ENCODE measurements at regions not wholly inside any gene's neighbourhood (a gene's known extent, or its start where the extent isn't known, plus 50 kb on each side); places are given as distances from the start of the nearest gene placed in this dataset.

GRCh38 chr2:81396417-81397019 lies 1092.0 kb upstream of the LRRTM1 start:
- DNase-seq, result no peak

GRCh38 chr2:81395746-81396145 lies 1091.2 kb upstream of the LRRTM1 start:
- no peak overlapping the region for H3K27ac ChIP-seq (ENCODE audit: low read length)

More at GRCh38 chr2:81396417-81397019, 1092.0 kb upstream of the LRRTM1 start:
- Histone ChIP-seq H3K36me3 (replicated peaks; ENCODE audit: insufficient read depth, low read length) (no peaks in the 10 kb centered on the region), H3K9me3 (replicated peaks; ENCODE audit: insufficient read depth, low read length) (no peaks in the 10 kb centered on the region), H3K4me1 (ENCODE audit: low read length) (no peaks in the 10 kb centered on the region), H3K9ac (ENCODE audit: low read length) (no peak overlapping the region), H3K4me2 (ENCODE audit: low read depth, low read length) (no peak overlapping the region), H4K20me1 (ENCODE audit: insufficient read depth, low read length) (no peaks in the 10 kb centered on the region), H3K27me3 (replicated peaks; ENCODE audit: insufficient read depth, low read length) (no peaks in the 10 kb centered on the region), H3K9me2 (replicated peaks; ENCODE audit: insufficient read depth, low read length) (no peaks in the 10 kb centered on the region), H2AFZ (ENCODE audit: low read length) (no peak overlapping the region), H3K4me3 (ENCODE audit: low read length) (no peak overlapping the region), H3F3A (ENCODE audit: insufficient read depth, low read length) (no peaks in the 10 kb centered on the region), H3K27ac (ENCODE audit: low read length) (no peak overlapping the region), H3K79me2 (ENCODE audit: low read length) (no peaks in the 10 kb centered on the region)
- no peak for TF ChIP-seq EZH2 (optimal IDR thresholded peaks at IDR 0.05; ENCODE audit: low read depth, low read length)
- TF ChIP-seq CTCF (IDR thresholded peaks at IDR 0.05; ENCODE audit: low read length), result no peak
- TF ChIP-seq EZH2phosphoT487 (IDR thresholded peaks at IDR 0.05; ENCODE audit: low read length), result no peak

GRCh38 chr2:81389203-81389602 lies 1084.7 kb upstream of the LRRTM1 start:
- Histone ChIP-seq H3K27me3 (replicated peaks; ENCODE audit: insufficient read depth, low read length) (no peaks in the 10 kb centered on the region), H3K9me3 (replicated peaks; ENCODE audit: insufficient read depth, low read length) (no peaks in the 10 kb centered on the region), H3K27ac (ENCODE audit: low read length) (no peak overlapping the region), H3K79me2 (ENCODE audit: low read length) (no peaks in the 10 kb centered on the region), H3F3A (ENCODE audit: insufficient read depth, low read length) (no peaks in the 10 kb centered on the region), H3K4me2 (ENCODE audit: low read depth, low read length) (no peak overlapping the region), H4K20me1 (ENCODE audit: insufficient read depth, low read length) (no peaks in the 10 kb centered on the region), H3K9me2 (replicated peaks; ENCODE audit: insufficient read depth, low read length) (no peaks in the 10 kb centered on the region), H3K4me1 (ENCODE audit: low read length) (no peaks in the 10 kb centered on the region), H3K36me3 (replicated peaks; ENCODE audit: insufficient read depth, low read length) (no peaks in the 10 kb centered on the region), H3K4me3 (ENCODE audit: low read length) (no peak overlapping the region), H3K9ac (ENCODE audit: low read length) (no peak overlapping the region), H2AFZ (ENCODE audit: low read length) (no peak overlapping the region)
- TF ChIP-seq EZH2 (optimal IDR thresholded peaks at IDR 0.05; ENCODE audit: low read depth, low read length) (no peak), CTCF (IDR thresholded peaks at IDR 0.05; ENCODE audit: low read length) (peak; percentile 39)
- DNase-seq, result no peak

More at GRCh38 chr2:81395746-81396145, 1091.2 kb upstream of the LRRTM1 start:
- Histone ChIP-seq H3K4me2 (ENCODE audit: low read depth, low read length) (no peak overlapping the region), H2AFZ (ENCODE audit: low read length) (no peak overlapping the region), H4K20me1 (ENCODE audit: insufficient read depth, low read length) (no peaks in the 10 kb centered on the region), H3K9me2 (replicated peaks; ENCODE audit: insufficient read depth, low read length) (no peaks in the 10 kb centered on the region), H3K4me3 (ENCODE audit: low read length) (no peak overlapping the region), H3K9ac (ENCODE audit: low read length) (no peak overlapping the region), H3K9me3 (replicated peaks; ENCODE audit: insufficient read depth, low read length) (no peaks in the 10 kb centered on the region), H3K4me1 (ENCODE audit: low read length) (no peaks in the 10 kb centered on the region), H3K36me3 (replicated peaks; ENCODE audit: insufficient read depth, low read length) (no peaks in the 10 kb centered on the region), H3F3A (ENCODE audit: insufficient read depth, low read length) (no peaks in the 10 kb centered on the region), H3K79me2 (ENCODE audit: low read length) (no peaks in the 10 kb centered on the region), H3K27me3 (replicated peaks; ENCODE audit: insufficient read depth, low read length) (no peaks in the 10 kb centered on the region)
- TF ChIP-seq EZH2 (optimal IDR thresholded peaks at IDR 0.05; ENCODE audit: low read depth, low read length) (no peak), CTCF (IDR thresholded peaks at IDR 0.05; ENCODE audit: low read length) (no peak), EZH2phosphoT487 (IDR thresholded peaks at IDR 0.05; ENCODE audit: low read length) (no peak)
- no peak for DNase-seq
